Epithelial cell of esophagus (primary cell): ENCODE measurements at regions not wholly inside any gene's neighbourhood (a gene's known extent, or its start where the extent isn't known, plus 50 kb on each side); places are given as distances from the start of the nearest gene placed in this dataset.

ENCODE experiments used
- DNase-seq: peaks from one replicate; pipeline ENCODE4 v3.0.0; 2010; ENCODE audit warnings: low read depth
- H3K4me3 ChIP-seq: 2 replicates; pipeline ENCODE4 v1.5.1; 2011; ENCODE audit warnings: mild to moderate bottlenecking, low read length, control low read depth
- CTCF ChIP-seq: IDR thresholded peaks from 2 replicates; pipeline ENCODE4 v1.5.1; 2011; ENCODE audit warnings: low read depth, mild to moderate bottlenecking, low read length, control low read depth, inconsistent platforms; ENCODE audit not compliant: insufficient read depth; ENCODE audit errors: missing control alignments

- TF ChIP-seq CTCF, result no peak
These were observed 219.5 kb downstream of the GALR1 start for GRCh38 chr18:77469131-77469530.

DNA sequence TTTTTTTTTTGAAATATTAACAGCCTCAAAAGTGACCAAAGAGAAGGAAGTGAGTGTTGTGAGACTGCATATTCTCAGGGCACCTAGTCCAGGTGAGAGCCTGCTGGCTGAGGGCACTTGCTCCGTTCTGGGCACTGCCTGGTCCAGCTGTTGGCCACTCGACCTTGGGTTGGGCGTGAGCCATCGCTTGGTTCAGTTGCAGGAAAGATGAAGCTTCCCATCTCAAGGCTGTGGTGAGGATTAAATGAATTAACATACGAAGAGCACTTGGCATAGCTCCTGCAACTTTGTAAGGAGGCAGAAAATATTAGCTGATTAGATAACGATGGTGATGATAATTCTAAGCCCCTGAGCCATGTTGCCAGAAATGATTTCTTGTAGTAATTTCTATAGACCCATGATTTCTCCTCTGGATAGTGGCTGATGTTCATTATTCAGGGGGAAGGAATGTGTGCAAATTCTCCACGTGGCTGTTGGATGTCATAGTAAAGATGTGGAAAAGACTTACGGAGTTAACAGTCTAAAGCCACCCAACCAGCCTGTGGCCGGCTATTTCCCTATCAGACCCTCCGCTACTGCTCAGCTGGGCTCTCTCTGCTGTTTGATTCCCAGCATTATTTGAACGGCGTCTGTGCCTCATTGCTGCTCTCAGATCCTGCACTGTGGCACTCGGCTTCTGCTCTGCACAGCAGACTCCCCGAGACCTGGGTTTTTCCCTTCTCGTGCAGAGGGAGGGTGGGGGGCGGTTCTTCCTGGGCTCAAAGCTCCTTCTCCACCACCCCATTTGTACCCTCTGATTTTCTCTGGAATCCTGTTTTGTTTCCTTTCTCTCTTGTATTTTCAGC is 221.1 kb downstream of the GALR1 start:
- no peak for TF ChIP-seq CTCF
- H3K4me3 ChIP-seq, result no peak overlapping the region
- DNase-seq, result no peak

More at GRCh38 chr18:77469131-77469530, 219.5 kb downstream of the GALR1 start:
- no peak overlapping the region for H3K4me3 ChIP-seq
- no peak for DNase-seq

- TF ChIP-seq CTCF, result no peak
- no peak overlapping the region for H3K4me3 ChIP-seq
- DNase-seq, result no peak
These were observed 222.9 kb downstream of the GALR1 start for GRCh38 chr18:77472509-77472908.

DNA sequence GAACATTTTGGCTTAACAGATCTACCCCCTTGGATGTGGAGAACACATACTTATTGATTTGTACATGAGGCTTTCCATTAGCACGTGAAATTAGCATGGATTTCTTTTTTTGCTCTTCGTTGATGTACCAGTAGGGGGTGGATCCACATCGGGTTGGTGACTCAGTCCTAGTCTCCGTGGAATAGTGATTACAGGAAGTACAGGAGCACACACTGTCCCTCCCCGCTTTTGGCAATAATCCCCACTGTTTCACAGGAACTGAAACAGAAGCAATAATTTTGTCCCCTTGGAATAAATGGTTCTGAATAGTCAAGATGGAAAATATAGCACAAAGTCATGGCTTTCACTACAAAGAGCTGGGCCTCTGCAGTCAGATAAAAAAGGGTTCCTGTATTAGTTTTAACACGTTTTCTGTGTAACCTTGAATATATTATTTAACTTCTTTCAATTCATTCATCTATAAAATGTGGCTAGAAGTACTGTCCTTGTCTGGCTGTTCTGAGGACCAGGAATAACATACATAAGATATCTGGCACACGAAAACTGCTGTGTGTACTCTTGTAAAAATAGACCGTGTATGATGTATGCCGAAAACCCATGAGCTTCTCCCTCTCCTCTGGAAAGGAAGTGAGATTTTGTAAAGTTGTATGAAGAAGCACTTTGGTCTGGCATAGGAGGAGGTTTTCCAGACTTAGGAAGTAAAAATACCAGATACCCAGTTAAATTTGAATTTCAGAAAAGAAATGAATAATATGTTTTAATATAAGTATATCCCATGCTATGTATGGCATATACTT is 229.2 kb downstream of the GALR1 start:
- TF ChIP-seq CTCF, result no peak
- no peak overlapping the region for H3K4me3 ChIP-seq
- no peak for DNase-seq

GRCh38 chr18:77481541-77481940 is 231.9 kb downstream of the GALR1 start:
- no peak overlapping the region for H3K4me3 ChIP-seq
- no peak for TF ChIP-seq CTCF
- no peak for DNase-seq

DNA sequence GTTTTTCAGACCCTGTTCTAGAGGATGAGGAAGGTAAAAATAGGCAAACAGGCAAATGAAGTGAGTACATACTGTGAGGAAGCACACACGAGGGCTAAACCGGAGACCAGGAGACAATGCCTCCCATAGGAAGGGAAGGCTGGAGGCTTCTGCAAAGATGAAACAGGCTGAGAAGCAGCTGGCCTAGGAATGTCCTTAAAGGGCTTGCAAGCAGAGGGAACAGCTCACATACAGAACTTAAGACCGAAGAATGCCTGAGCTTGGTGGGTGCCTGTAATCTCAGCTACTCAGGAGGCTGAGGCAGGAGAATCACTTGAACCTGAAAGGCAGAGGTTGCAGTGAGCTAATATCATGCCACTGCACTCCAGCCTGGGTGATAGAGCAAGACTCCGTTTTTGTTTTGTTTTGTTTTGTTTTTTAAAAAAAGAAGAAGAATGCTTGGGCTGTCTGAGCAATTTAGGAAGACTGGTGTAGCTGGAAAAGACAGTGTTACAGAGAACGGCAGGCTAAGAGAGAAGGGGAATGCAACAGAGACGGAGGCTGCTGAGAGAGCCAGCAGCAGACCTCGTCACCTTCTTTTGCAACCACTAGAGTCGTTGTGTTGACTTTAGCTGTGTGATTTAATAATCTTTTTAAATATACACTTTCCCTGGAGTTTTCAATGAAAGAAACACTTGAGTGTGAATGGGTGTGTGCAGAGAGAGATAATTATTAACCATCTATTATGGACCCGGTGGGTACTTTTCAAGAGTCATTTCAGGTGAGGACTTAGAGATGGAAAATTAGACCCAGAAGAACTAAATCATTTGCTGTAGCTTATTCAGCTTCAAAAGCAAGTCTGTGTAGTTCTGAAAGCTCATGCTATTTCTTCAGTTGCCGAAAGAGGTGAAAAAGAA is 232.8 kb downstream of the GALR1 start:
- TF ChIP-seq CTCF, result no peak
- no peak for DNase-seq
- no peak overlapping the region for H3K4me3 ChIP-seq
